Loucy (cell line): ENCODE measurements at regions not wholly inside any gene's neighbourhood (a gene's known extent, or its start where the extent isn't known, plus 50 kb on each side); places are given as distances from the start of the nearest gene placed in this dataset.

Experiments used
- EZH2phosphoT487 ChIP-seq: fragments of 200-600 bp; IDR thresholded peaks from 2 replicates; pipeline ENCODE4 v1.6.1; 2018; ENCODE audit warnings: antibody characterized with exemption, mild to moderate bottlenecking, moderate library complexity, borderline replicate concordance
- TF ChIP-seq, protein P1 (sequence below): fragments of 200-600 bp; sonication (generic); conservative IDR thresholded peaks from 2 replicates; pipeline ENCODE4 v1.5.1; 2014; ENCODE audit warnings: mild to moderate bottlenecking, antibody characterized with exemption, low read length

DNA sequence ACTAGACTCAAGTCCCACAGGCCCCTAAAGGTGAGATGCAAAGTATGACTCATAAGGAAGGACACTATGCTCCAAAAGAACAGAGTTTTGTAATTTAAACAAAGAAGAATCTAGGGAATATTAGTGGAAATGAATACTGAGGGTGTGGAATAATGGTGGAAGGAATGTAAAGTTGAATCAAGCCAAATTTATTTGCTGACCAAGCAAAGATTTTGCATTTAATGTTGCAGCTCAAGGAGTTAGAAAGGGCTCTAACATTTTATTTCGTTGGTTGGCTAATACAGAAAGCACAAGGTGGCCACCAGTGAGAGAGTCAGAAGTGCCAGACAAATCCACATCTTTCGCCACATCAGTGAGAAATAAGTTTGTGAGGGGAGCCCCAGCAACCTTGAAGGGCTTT, 550.3 kb downstream of the FOXG1 start:
- TF ChIP-seq, protein P1, sequence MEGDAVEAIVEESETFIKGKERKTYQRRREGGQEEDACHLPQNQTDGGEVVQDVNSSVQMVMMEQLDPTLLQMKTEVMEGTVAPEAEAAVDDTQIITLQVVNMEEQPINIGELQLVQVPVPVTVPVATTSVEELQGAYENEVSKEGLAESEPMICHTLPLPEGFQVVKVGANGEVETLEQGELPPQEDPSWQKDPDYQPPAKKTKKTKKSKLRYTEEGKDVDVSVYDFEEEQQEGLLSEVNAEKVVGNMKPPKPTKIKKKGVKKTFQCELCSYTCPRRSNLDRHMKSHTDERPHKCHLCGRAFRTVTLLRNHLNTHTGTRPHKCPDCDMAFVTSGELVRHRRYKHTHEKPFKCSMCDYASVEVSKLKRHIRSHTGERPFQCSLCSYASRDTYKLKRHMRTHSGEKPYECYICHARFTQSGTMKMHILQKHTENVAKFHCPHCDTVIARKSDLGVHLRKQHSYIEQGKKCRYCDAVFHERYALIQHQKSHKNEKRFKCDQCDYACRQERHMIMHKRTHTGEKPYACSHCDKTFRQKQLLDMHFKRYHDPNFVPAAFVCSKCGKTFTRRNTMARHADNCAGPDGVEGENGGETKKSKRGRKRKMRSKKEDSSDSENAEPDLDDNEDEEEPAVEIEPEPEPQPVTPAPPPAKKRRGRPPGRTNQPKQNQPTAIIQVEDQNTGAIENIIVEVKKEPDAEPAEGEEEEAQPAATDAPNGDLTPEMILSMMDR, result no peak
- no peak for TF ChIP-seq EZH2phosphoT487
